IMR-90 (cell line): ENCODE measurements at regions not wholly inside any gene's neighbourhood (a gene's known extent, or its start where the extent isn't known, plus 50 kb on each side); places are given as distances from the start of the nearest gene placed in this dataset.

Source experiments
- ATAC-seq: fragments of 200-7000 bp; cut with Tn5 transposase; 2 replicates; pipeline ENCODE4 v1.9.1; 2020; ENCODE audit warnings: low read depth, mild to moderate bottlenecking, moderate library complexity
- BruUV-seq: library from RNA; stranded (reverse); fragments of 400-500 nt; replicated peaks from 2 replicates; lab custom pipeline; 2021; lab: Mats Ljungman, UMichigan
- CTCF ChIA-PET: fragments of 300-600 bp; formaldehyde crosslinking; extraction: SDS; loops from one replicate; lab custom pipeline; 2021; ENCODE audit warnings: antibody characterized with exemption; lab: Yijun Ruan, JAX
- POLR2A ChIA-PET: fragments of 300-600 bp; sonication (Branson Sonifier 250); formaldehyde crosslinking; loops from one replicate; lab custom pipeline; 2022; ENCODE audit warnings: antibody characterized with exemption; ENCODE audit not compliant: unreplicated experiment; lab: Charles Lee
- DNase-seq: peaks from one replicate; pipeline ENCODE4 v3.0.0; 2013
- H2AFZ ChIP-seq: replicated peaks from 2 replicates; pipeline ENCODE3; 2013; ENCODE audit warnings: low read length, mild to moderate bottlenecking; ENCODE audit not compliant: poor library complexity
- H2AK5ac ChIP-seq: 2 replicates; pipeline ENCODE4 v1.6.1; 2013; ENCODE audit warnings: low read depth, low read length, inconsistent platforms
- H2AK9ac ChIP-seq: replicated peaks from 2 replicates; pipeline ENCODE3; 2013; ENCODE audit warnings: mild to moderate bottlenecking, low read depth, low read length, moderate library complexity; ENCODE audit not compliant: poor library complexity
- H2BK120ac ChIP-seq: 2 replicates; pipeline ENCODE4 v1.6.1; 2013; ENCODE audit warnings: low read depth, low read length, inconsistent platforms
- H2BK15ac ChIP-seq: 3 replicates; pipeline ENCODE4 v1.6.1; 2013; ENCODE audit warnings: low read depth, low read length, inconsistent platforms
- H2BK20ac ChIP-seq: 2 replicates; pipeline ENCODE4 v1.6.1; 2013; ENCODE audit warnings: low read depth, mild to moderate bottlenecking, inconsistent platforms, low read length, moderate library complexity
- H2BK5ac ChIP-seq: 2 replicates; pipeline ENCODE4 v1.6.1; 2013; ENCODE audit warnings: mild to moderate bottlenecking, low read depth, low read length, inconsistent platforms; ENCODE audit not compliant: poor library complexity, severe bottlenecking
- H3K14ac ChIP-seq: replicated peaks from 2 replicates; pipeline ENCODE4 v1.6.1; 2013; ENCODE audit warnings: low read depth, low read length, inconsistent platforms
- H3K18ac ChIP-seq: 2 replicates; pipeline ENCODE4 v1.6.1; 2013; ENCODE audit warnings: low read depth, low read length, control low read depth
- H3K23ac ChIP-seq: 2 replicates; pipeline ENCODE4 v1.6.1; 2013; ENCODE audit warnings: low read depth, low read length, inconsistent platforms
- H3K27ac ChIP-seq: 2 replicates; pipeline ENCODE4 v1.5.1; 2013; ENCODE audit warnings: mild to moderate bottlenecking, control low read depth, low read length; ENCODE audit not compliant: insufficient read depth
- H3K27me3 ChIP-seq: 2 replicates; pipeline ENCODE4 v1.6.1; 2013; ENCODE audit warnings: low read length; ENCODE audit not compliant: control insufficient read depth, insufficient read depth
- H3K36me3 ChIP-seq: 2 replicates; pipeline ENCODE4 v1.6.1; 2013; ENCODE audit warnings: low read length, mixed read lengths; ENCODE audit not compliant: control insufficient read depth, insufficient read depth
- H3K4ac ChIP-seq: 2 replicates; pipeline ENCODE4 v1.6.1; 2013; ENCODE audit warnings: low read depth, low read length, inconsistent platforms
- H3K4me1 ChIP-seq: 2 replicates; pipeline ENCODE4 v1.6.1; 2013; ENCODE audit warnings: low read length, mixed read lengths; ENCODE audit not compliant: control insufficient read depth, insufficient read depth
- H3K4me2 ChIP-seq: 2 replicates; pipeline ENCODE4 v1.6.1; 2013; ENCODE audit warnings: low read depth, mild to moderate bottlenecking, control low read depth, low read length, moderate library complexity
- H3K4me3 ChIP-seq: 2 replicates; pipeline ENCODE4 v1.5.1; 2013; ENCODE audit warnings: low read depth, mild to moderate bottlenecking, control low read depth, low read length, moderate library complexity; ENCODE audit not compliant: insufficient read depth
- H3K56ac ChIP-seq: 2 replicates; pipeline ENCODE4 v1.6.1; 2013; ENCODE audit warnings: low read length, inconsistent platforms; ENCODE audit not compliant: insufficient read depth; ENCODE audit errors: extremely low read depth
- H3K79me1 ChIP-seq, 2 experiments: 2 replicates each; pipeline ENCODE4 v1.6.1; 2013; ENCODE audit warnings: low read length in 2 of 2, inconsistent platforms in 1 of 2, low read depth in 1 of 2
- H3K9ac ChIP-seq: 2 replicates; pipeline ENCODE4 v1.6.1; 2013; ENCODE audit warnings: low read depth, low read length, control low read depth
- H3K9me1 ChIP-seq: 2 replicates; pipeline ENCODE4 v1.6.1; 2013; ENCODE audit warnings: low read length, inconsistent platforms; ENCODE audit not compliant: insufficient read depth
- H3K9me3 ChIP-seq: 2 replicates; pipeline ENCODE4 v1.6.1; 2013; ENCODE audit warnings: low read length; ENCODE audit not compliant: control insufficient read depth, insufficient read depth
- H4K20me1 ChIP-seq: 2 replicates; pipeline ENCODE4 v1.6.1; 2013; ENCODE audit warnings: low read length, inconsistent platforms; ENCODE audit not compliant: insufficient read depth
- H4K5ac ChIP-seq: 2 replicates; pipeline ENCODE4 v1.6.1; 2013; ENCODE audit warnings: mild to moderate bottlenecking, low read depth, low read length, control low read depth
- H4K8ac ChIP-seq, 2 experiments: 2 replicates each; pipeline ENCODE4 v1.6.1; 2013; ENCODE audit warnings: low read depth in 2 of 2, low read length in 2 of 2, control low read depth in 1 of 2, inconsistent platforms in 1 of 2
- H4K91ac ChIP-seq: 2 replicates; pipeline ENCODE4 v1.6.1; 2013; ENCODE audit warnings: low read depth, low read length, inconsistent platforms; ENCODE audit not compliant: insufficient read depth
- BHLHE40 ChIP-seq: fragments of 150-350 bp; IDR thresholded peaks from 2 replicates; pipeline ENCODE4 v1.6.1; 2016; ENCODE audit warnings: mild to moderate bottlenecking, low read depth, low read length
- CHD1 ChIP-seq: IDR thresholded peaks from 2 replicates; pipeline ENCODE4 v1.6.1; 2012; ENCODE audit warnings: low read depth, low read length, improper control_type of control experiment
- FOS ChIP-seq: fragments of 150-350 bp; IDR thresholded peaks from 2 replicates; pipeline ENCODE4 v1.6.1; 2016; ENCODE audit warnings: low read depth, low read length
- MAFK ChIP-seq: IDR thresholded peaks from 2 replicates; pipeline ENCODE4 v1.6.1; 2012; ENCODE audit warnings: low read depth, low read length, improper control_type of control experiment
- NFE2L2 ChIP-seq: fragments of 150-350 bp; IDR thresholded peaks from 2 replicates; pipeline ENCODE4 v1.6.1; 2016; ENCODE audit warnings: low read depth, mild to moderate bottlenecking, low read length
- RFX5 ChIP-seq: IDR thresholded peaks from 2 replicates; pipeline ENCODE4 v1.8.0; 2012; ENCODE audit warnings: low read depth, mild to moderate bottlenecking, low read length, moderate library complexity
- USF2 ChIP-seq: fragments of 150-350 bp; IDR thresholded peaks from 2 replicates; pipeline ENCODE4 v1.6.1; 2017; ENCODE audit warnings: mild to moderate bottlenecking, antibody characterized with exemption, low read length, low read depth
- WGBS, 2 experiments: methylation state at CpG; one replicate each; pipeline versions ENCODE4 v1.1.5 to v1.1.7; 2013; ENCODE audit warnings: missing lambda C conversion rate in 2 of 2; ENCODE audit not compliant: insufficient read length in 1 of 2; ENCODE audit errors: extremely low coverage in 2 of 2; 5-methylcytosine and 5-hydroxymethylcytosine counted together
- dilution Hi-C: fragments of 300-500 bp; cut with HindIII; formaldehyde crosslinking; loops from one replicate; pipeline ENCODE4 v1.14.3; 2018; ENCODE audit warnings: low sequenced_read_pairs; ENCODE audit not compliant: unreplicated experiment
- in situ Hi-C: fragments of 300-500 bp; cut with MboI; formaldehyde crosslinking; loops from 3 replicates; pipeline ENCODE4 v1.14.3; 2019; ENCODE audit warnings: low sequenced_read_pairs, inconsistent platforms, mixed read lengths
- intact Hi-C: fragments of 100-400 bp; cut with micrococcal nuclease; formaldehyde crosslinking; loops from 2 replicates; pipeline ENCODE4 v1.10.0; 2022

GRCh38 chr16:76940251-76940650 is 250.7 kb upstream of the MON1B start:
- no peaks in the 10 kb centered on the region for H3K79me1 ChIP-seq
- no peaks in the 10 kb centered on the region for H3K9me1 ChIP-seq
- H3K4me1 ChIP-seq, result no peaks in the 10 kb centered on the region
- no peak for DNase-seq
- ATAC-seq, result no peak
- no TSS peak for BruUV-seq
- no peak overlapping the region for H3K4me2 ChIP-seq
- no peak overlapping the region for H3K56ac ChIP-seq
- no peak overlapping the region for H2AK5ac ChIP-seq
- ChIA-PET CTCF (interaction anchor here (1.0 to 1.2 kb wide), 2 partner anchors 11 to 17 kb away, joined by 3 to 10 read pairs; no protein-coding TSS in a partner anchor), POLR2A (interaction anchor here (0.6 kb wide), 1 partner anchor 1583 kb away, joined by 6 read pairs; no protein-coding TSS in a partner anchor)
- no peak overlapping the region for H2BK15ac ChIP-seq
- H3K14ac ChIP-seq, result no peak overlapping the region
- in situ Hi-C loops, result no loop called here
- no CpG with 5 or more reads among the region's 1 CpG for WGBS, 2 experiments
- H2BK120ac ChIP-seq, result no peak overlapping the region
- no peak overlapping the region for H2AFZ ChIP-seq
- H3K27me3 ChIP-seq, result no peaks in the 10 kb centered on the region
- H3K4me3 ChIP-seq, result no peak overlapping the region
- H3K9ac ChIP-seq, result no peak overlapping the region
- no peak overlapping the region for H4K91ac ChIP-seq
- no peak overlapping the region for H3K4ac ChIP-seq
- no peak for TF ChIP-seq MAFK
- no peak for TF ChIP-seq CHD1
- TF ChIP-seq NFE2L2, result no peak
- TF ChIP-seq BHLHE40, result no peak
- TF ChIP-seq USF2, result no peak
- TF ChIP-seq RFX5, result no peak
- TF ChIP-seq FOS, result no peak
- H4K5ac ChIP-seq, result no peak overlapping the region
- no peak overlapping the region for H2BK5ac ChIP-seq
- H2BK20ac ChIP-seq, result no peak overlapping the region
- H2AK9ac ChIP-seq, result no peak overlapping the region
- H4K8ac ChIP-seq, result no peak overlapping the region
- no peaks in the 10 kb centered on the region; the same call in 1 of the 2 replicates for H3K9me3 ChIP-seq
- no peak overlapping the region for H3K27ac ChIP-seq
- dilution Hi-C loops, result no loop called here
- intact Hi-C loops, result no loop called here
- no peaks in the 10 kb centered on the region for H4K20me1 ChIP-seq
- H3K18ac ChIP-seq, result no peak overlapping the region
- no peak overlapping the region for H3K23ac ChIP-seq
- no peaks in the 10 kb centered on the region for H3K36me3 ChIP-seq
